AG09319 (cell line): ENCODE measurements at regions not wholly inside any gene's neighbourhood (a gene's known extent, or its start where the extent isn't known, plus 50 kb on each side); places are given as distances from the start of the nearest gene placed in this dataset.

Source experiments
- DNase-seq: peaks from one replicate; pipeline ENCODE4 v3.0.0-alpha.2; 2010; ENCODE audit warnings: low read depth; ENCODE audit errors: extremely low read depth
- TF ChIP-seq, protein P1 (sequence below): IDR thresholded peaks from 2 replicates; pipeline ENCODE4 v1.5.1; 2011; ENCODE audit warnings: low read depth, mild to moderate bottlenecking, inconsistent platforms, low read length, moderate library complexity

- TF ChIP-seq, protein P1, sequence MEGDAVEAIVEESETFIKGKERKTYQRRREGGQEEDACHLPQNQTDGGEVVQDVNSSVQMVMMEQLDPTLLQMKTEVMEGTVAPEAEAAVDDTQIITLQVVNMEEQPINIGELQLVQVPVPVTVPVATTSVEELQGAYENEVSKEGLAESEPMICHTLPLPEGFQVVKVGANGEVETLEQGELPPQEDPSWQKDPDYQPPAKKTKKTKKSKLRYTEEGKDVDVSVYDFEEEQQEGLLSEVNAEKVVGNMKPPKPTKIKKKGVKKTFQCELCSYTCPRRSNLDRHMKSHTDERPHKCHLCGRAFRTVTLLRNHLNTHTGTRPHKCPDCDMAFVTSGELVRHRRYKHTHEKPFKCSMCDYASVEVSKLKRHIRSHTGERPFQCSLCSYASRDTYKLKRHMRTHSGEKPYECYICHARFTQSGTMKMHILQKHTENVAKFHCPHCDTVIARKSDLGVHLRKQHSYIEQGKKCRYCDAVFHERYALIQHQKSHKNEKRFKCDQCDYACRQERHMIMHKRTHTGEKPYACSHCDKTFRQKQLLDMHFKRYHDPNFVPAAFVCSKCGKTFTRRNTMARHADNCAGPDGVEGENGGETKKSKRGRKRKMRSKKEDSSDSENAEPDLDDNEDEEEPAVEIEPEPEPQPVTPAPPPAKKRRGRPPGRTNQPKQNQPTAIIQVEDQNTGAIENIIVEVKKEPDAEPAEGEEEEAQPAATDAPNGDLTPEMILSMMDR: no peak
- no peak for DNase-seq
These were observed 131.8 kb upstream of the PITX2 start for GRCh38 chr4:110754716-110755115.

- no peak for DNase-seq
- TF ChIP-seq, protein P1: no peak
These were observed 146.7 kb upstream of the PITX2 start for GRCh38 chr4:110769578-110769977.

GRCh38 chr4:110770353-110770752, 147.5 kb upstream of the PITX2 start:
- no peak for DNase-seq
- TF ChIP-seq, protein P1: no peak

- TF ChIP-seq, protein P1: no peak
- no peak for DNase-seq
These were observed 155.6 kb upstream of the PITX2 start for GRCh38 chr4:110778521-110778920.

GRCh38 chr4:110780538-110780937, 157.7 kb upstream of the PITX2 start:
- no peak for DNase-seq
- TF ChIP-seq, protein P1: no peak

- TF ChIP-seq, protein P1: no peak
- no peak for DNase-seq
These were observed 159.1 kb upstream of the PITX2 start for GRCh38 chr4:110781944-110782343.

DNA sequence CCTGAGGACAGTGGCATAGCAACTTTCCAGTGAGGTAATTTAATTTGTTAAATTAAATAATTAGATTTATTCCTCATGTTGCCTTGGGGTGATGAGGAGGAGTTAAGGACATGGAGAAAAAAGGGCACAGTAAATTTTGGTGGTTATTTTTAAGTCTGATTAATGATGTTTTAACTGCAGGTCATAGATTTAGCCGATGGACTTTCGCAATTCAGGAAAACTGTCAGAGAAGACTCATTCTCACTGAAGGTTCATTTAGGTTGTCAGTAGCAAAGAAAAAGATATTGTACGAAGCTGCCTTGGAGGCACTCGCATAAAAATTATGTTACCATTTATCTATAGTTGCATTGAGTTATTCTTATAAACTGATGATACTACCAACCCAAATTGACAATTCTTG, 164.2 kb upstream of the PITX2 start:
- TF ChIP-seq, protein P1: no peak
- DNase-seq: no peak
